Activated CD8-positive, alpha-beta memory T cell treated with anti-CD3 and anti-CD28 coated beads for 36 hours (primary cell): ENCODE measurements at regions not wholly inside any gene's neighbourhood (a gene's known extent, or its start where the extent isn't known, plus 50 kb on each side); places are given as distances from the start of the nearest gene placed in this dataset.

Experiments used
- CTCF ChIA-PET: fragments of 350-600 bp; sonication (Branson Sonifier 250); formaldehyde crosslinking; loops from one replicate; lab custom pipeline; 2021; ENCODE audit warnings: antibody characterized with exemption; lab: Charles Lee
- POLR2A ChIA-PET: fragments of 350-600 bp; sonication (Branson Sonifier 250); formaldehyde crosslinking; loops from one replicate; lab custom pipeline; 2021; ENCODE audit warnings: antibody characterized with exemption; lab: Charles Lee

GRCh38 chr11:130693543-130693942 is 222.7 kb downstream of the SNX19 start:
- ChIA-PET CTCF (no interaction called here), POLR2A (no interaction called here)

- POLR2A ChIA-PET = no interaction called here
- CTCF ChIA-PET = no interaction called here
Observed at GRCh38 chr11:130694488-130695045, 221.7 kb downstream of the SNX19 start.

- POLR2A ChIA-PET = no interaction called here
- CTCF ChIA-PET = no interaction called here
Observed at GRCh38 chr11:130698174-130698573, 218.1 kb downstream of the SNX19 start.

- ChIA-PET POLR2A (no interaction called here), CTCF (no interaction called here)
Observed at GRCh38 chr11:130699561-130699960, 216.7 kb downstream of the SNX19 start.

GRCh38 chr11:130700092-130700491 is 216.2 kb downstream of the SNX19 start:
- POLR2A ChIA-PET = no interaction called here
- CTCF ChIA-PET = no interaction called here

- ChIA-PET CTCF (no interaction called here), POLR2A (no interaction called here)
Observed at GRCh38 chr11:130703489-130704190, 212.6 kb downstream of the SNX19 start.

- POLR2A ChIA-PET = no interaction called here
- CTCF ChIA-PET = no interaction called here
Observed at GRCh38 chr11:130705670-130706421, 210.4 kb downstream of the SNX19 start.

GRCh38 chr11:130706572-130706971 is 209.7 kb downstream of the SNX19 start:
- ChIA-PET POLR2A (no interaction called here), CTCF (no interaction called here)

GRCh38 chr11:130707217-130707616 is 209.1 kb downstream of the SNX19 start:
- CTCF ChIA-PET = no interaction called here

GRCh38 chr11:130709531-130709930 is 206.7 kb downstream of the SNX19 start:
- POLR2A ChIA-PET = no interaction called here

More at GRCh38 chr11:130707217-130707616, 209.1 kb downstream of the SNX19 start:
- POLR2A ChIA-PET = no interaction called here

GRCh38 chr11:130710021-130710420 is 206.3 kb downstream of the SNX19 start:
- CTCF ChIA-PET = no interaction called here

More at GRCh38 chr11:130709531-130709930, 206.7 kb downstream of the SNX19 start:
- CTCF ChIA-PET = no interaction called here

GRCh38 chr11:130710497-130711012 is 205.7 kb downstream of the SNX19 start:
- ChIA-PET POLR2A (no interaction called here), CTCF (no interaction called here)

More at GRCh38 chr11:130710021-130710420, 206.3 kb downstream of the SNX19 start:
- POLR2A ChIA-PET = no interaction called here

- ChIA-PET CTCF (no interaction called here), POLR2A (no interaction called here)
Observed at GRCh38 chr11:130711193-130711592, 205.1 kb downstream of the SNX19 start.

GRCh38 chr11:130712480-130712879 is 203.8 kb downstream of the SNX19 start:
- CTCF ChIA-PET = no interaction called here
- POLR2A ChIA-PET = no interaction called here

- ChIA-PET CTCF (no interaction called here), POLR2A (no interaction called here)
Observed at GRCh38 chr11:130715085-130715876, 201.0 kb downstream of the SNX19 start.

GRCh38 chr11:130715877-130716220 is 200.4 kb downstream of the SNX19 start:
- POLR2A ChIA-PET = no interaction called here
- CTCF ChIA-PET = no interaction called here

GRCh38 chr11:130718120-130718519 is 198.2 kb downstream of the SNX19 start:
- POLR2A ChIA-PET = no interaction called here
- CTCF ChIA-PET = no interaction called here

GRCh38 chr11:130719220-130719915 is 196.9 kb downstream of the SNX19 start:
- ChIA-PET POLR2A (no interaction called here), CTCF (interaction anchor here (0.6 kb wide), 1 partner anchor 9 kb away, joined by 3 read pairs; no protein-coding TSS in a partner anchor)
